SH-SY5Y (cell line): ENCODE measurements at regions not wholly inside any gene's neighbourhood (a gene's known extent, or its start where the extent isn't known, plus 50 kb on each side); places are given as distances from the start of the nearest gene placed in this dataset.

ENCODE experiments used
- GATA2 ChIP-seq: IDR thresholded peaks from 2 replicates; pipeline ENCODE4 v1.6.1; 2011; ENCODE audit warnings: mild to moderate bottlenecking, low read depth, low read length
- GATA3 ChIP-seq: IDR thresholded peaks from 2 replicates; pipeline ENCODE4 v1.6.1; 2011; ENCODE audit warnings: low read depth, mild to moderate bottlenecking, low read length, moderate library complexity

DNA sequence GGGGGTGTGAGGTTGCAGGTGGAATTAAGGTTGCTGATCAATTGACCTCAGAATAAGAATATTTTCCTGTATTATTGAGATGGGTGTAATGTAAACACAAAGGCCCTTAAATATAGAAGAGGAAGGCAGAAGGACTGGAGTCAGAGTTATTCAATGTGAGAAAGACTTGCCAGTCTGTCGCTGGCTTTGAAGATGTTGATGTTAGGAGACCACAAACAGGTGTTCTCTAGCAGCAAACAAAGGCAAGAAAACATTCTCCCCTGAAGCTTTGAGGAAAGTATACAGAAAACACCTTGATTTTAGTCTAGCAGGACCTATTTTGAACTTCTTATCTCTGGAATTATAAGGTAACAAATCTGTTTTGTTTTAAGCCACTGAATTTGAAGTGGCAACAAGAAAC, 138.9 kb upstream of the PTPRK start:
- no peak for TF ChIP-seq GATA2
- TF ChIP-seq GATA3: no peak
